HepG2 (cell line): ENCODE measurements at regions not wholly inside any gene's neighbourhood (a gene's known extent, or its start where the extent isn't known, plus 50 kb on each side); places are given as distances from the start of the nearest gene placed in this dataset.

Experiments used
- ATF7 ChIP-seq, 2 experiments: fragments of 450-650 bp in 1 of 2; sonication (generic) in 1 of 2; formaldehyde crosslinking in 1 of 2; IDR thresholded peaks; 2 replicates each; pipeline versions ENCODE4 v1.4.0 to v1.6.1; 2016 to 2020; ENCODE audit warnings: antibody characterized with exemption in 1 of 2, mild to moderate bottlenecking in 1 of 2, missing genetic modification reagents in 1 of 2
- ESRRA ChIP-seq: sonication (generic); formaldehyde crosslinking; IDR thresholded peaks from 2 replicates; pipeline ENCODE4 v1.5.1; 2020; ENCODE audit warnings: mild to moderate bottlenecking, low read depth, missing genetic modification reagents
- EZH2 ChIP-seq: conservative IDR thresholded peaks from 2 replicates; pipeline ENCODE4 v1.6.1; 2012; ENCODE audit warnings: mild to moderate bottlenecking, low read depth, low read length, moderate library complexity
- MAZ ChIP-seq, 2 experiments: sonication (generic) in 1 of 2; formaldehyde crosslinking in 1 of 2; IDR thresholded peaks; 2 replicates each; pipeline versions ENCODE4 v1.5.0 to v1.6.1; 2012 to 2020; ENCODE audit warnings: low read depth in 2 of 2, mild to moderate bottlenecking in 2 of 2, borderline replicate concordance in 1 of 2, improper control_type of control experiment in 1 of 2, low read length in 1 of 2, missing genetic modification reagents in 1 of 2, moderate library complexity in 1 of 2
- REL ChIP-seq: sonication (generic); formaldehyde crosslinking; conservative IDR thresholded peaks from 2 replicates; pipeline ENCODE4 v1.8.0; 2022; ENCODE audit warnings: mild to moderate bottlenecking, missing genetic modification reagents, moderate library complexity
- ZNF282 ChIP-seq: fragments of 450-650 bp; IDR thresholded peaks from 2 replicates; pipeline ENCODE4 v1.6.1; 2018; ENCODE audit not compliant: partially characterized antibody
- ZNF607 ChIP-seq: sonication (generic); formaldehyde crosslinking; IDR thresholded peaks from 2 replicates; pipeline ENCODE4 v1.5.1; 2020; ENCODE audit warnings: missing genetic modification reagents, mild to moderate bottlenecking, borderline replicate concordance
- ZNF766 ChIP-seq: sonication (generic); formaldehyde crosslinking; IDR thresholded peaks from 2 replicates; pipeline ENCODE4 v1.5.0; 2020; ENCODE audit warnings: missing genetic modification reagents, borderline replicate concordance
- ZNF782 ChIP-seq: sonication (generic); formaldehyde crosslinking; IDR thresholded peaks from 2 replicates; pipeline ENCODE4 v1.4.0; 2020; ENCODE audit warnings: missing genetic modification reagents, mild to moderate bottlenecking, borderline replicate concordance
- ZNF816 ChIP-seq: sonication (generic); formaldehyde crosslinking; IDR thresholded peaks from 2 replicates; pipeline ENCODE4 v1.8.0; 2022; ENCODE audit warnings: missing genetic modification reagents, mild to moderate bottlenecking, borderline replicate concordance
- TF ChIP-seq, protein P1 (sequence below): sonication (generic); formaldehyde crosslinking; IDR thresholded peaks from 2 replicates; pipeline ENCODE4 v1.8.0; 2022; ENCODE audit warnings: missing genetic modification reagents, mild to moderate bottlenecking, inconsistent platforms, borderline replicate concordance
- TF ChIP-seq, protein P2 (sequence below): sonication (generic); formaldehyde crosslinking; IDR thresholded peaks from 2 replicates; pipeline ENCODE4 v1.5.1; 2020; ENCODE audit warnings: missing genetic modification reagents, mild to moderate bottlenecking, borderline replicate concordance
- TF ChIP-seq, protein P3 (sequence below): sonication (generic); formaldehyde crosslinking; IDR thresholded peaks from 2 replicates; pipeline ENCODE4 v1.5.0; 2020; ENCODE audit warnings: mild to moderate bottlenecking, missing genetic modification reagents, moderate library complexity
- TF ChIP-seq, protein P4 (sequence below): IDR thresholded peaks from 2 replicates; pipeline ENCODE4 v1.6.1; 2012; ENCODE audit warnings: low read length, improper control_type of control experiment

DNA sequence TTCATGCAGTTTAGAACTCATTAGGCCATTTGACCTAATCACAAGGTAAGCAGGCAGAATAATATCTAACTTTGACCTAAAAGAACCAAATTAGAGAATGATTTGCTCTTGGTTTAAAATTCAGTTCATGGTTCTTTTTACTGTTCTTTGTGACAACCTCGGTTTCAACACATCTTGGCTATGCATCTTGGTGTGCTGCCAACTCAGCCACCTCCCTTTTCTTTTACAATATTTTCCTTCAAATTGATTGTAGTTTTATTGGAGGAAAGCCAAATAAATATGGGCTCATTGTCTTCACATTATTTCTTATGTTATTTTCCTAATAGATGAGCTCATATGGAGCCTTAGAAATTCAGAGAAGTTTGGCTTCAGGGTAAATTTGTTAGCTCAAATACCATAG is 338.3 kb downstream of the SIPA1L2 start:
- no peak for TF ChIP-seq MAZ (IDR thresholded peaks at IDR 0.05; ENCODE audit: borderline replicate concordance, low read depth, low read length)
- TF ChIP-seq MAZ (CRISPR knock-in tag; IDR thresholded peaks at IDR 0.05; ENCODE audit: low read depth), result no peak
- no peak for TF ChIP-seq REL (CRISPR knock-in tag)
- TF ChIP-seq, protein P1, sequence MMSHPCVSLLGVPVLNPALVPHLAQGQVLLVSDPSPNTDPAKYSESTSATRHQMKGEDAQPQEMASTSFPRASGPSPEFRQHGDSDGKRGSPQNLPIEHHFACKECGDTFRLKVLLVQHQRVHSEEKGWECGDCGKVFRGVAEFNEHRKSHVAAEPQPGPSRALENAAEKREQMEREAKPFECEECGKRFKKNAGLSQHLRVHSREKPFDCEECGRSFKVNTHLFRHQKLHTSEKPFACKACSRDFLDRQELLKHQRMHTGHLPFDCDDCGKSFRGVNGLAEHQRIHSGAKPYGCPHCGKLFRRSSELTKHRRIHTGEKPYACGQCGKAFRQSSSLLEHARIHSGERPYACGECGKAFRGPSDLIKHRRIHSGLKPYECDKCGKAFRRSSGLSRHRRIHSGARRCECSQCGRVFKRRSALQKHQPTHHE (CRISPR knock-in tag), result no peak
- TF ChIP-seq, protein P2, sequence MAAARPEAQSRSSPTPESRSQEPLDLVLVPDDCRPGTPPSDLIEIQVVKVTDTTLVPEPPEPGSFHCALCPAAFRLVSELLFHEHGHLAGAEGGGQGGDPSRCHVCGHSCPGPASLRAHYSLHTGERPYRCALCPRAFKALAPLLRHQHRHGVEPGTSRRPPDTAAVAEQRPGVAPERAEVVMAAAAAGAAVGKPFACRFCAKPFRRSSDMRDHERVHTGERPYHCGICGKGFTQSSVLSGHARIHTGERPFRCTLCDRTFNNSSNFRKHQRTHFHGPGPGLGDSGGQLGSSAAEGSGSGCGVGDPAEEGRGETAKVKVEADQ (CRISPR knock-in tag), result no peak
- TF ChIP-seq, protein P3, sequence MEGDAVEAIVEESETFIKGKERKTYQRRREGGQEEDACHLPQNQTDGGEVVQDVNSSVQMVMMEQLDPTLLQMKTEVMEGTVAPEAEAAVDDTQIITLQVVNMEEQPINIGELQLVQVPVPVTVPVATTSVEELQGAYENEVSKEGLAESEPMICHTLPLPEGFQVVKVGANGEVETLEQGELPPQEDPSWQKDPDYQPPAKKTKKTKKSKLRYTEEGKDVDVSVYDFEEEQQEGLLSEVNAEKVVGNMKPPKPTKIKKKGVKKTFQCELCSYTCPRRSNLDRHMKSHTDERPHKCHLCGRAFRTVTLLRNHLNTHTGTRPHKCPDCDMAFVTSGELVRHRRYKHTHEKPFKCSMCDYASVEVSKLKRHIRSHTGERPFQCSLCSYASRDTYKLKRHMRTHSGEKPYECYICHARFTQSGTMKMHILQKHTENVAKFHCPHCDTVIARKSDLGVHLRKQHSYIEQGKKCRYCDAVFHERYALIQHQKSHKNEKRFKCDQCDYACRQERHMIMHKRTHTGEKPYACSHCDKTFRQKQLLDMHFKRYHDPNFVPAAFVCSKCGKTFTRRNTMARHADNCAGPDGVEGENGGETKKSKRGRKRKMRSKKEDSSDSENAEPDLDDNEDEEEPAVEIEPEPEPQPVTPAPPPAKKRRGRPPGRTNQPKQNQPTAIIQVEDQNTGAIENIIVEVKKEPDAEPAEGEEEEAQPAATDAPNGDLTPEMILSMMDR, result no peak
- no peak for TF ChIP-seq ZNF782 (CRISPR knock-in tag)
- no peak for TF ChIP-seq ZNF766 (CRISPR knock-in tag)
- no peak for TF ChIP-seq EZH2
- no peak for TF ChIP-seq ESRRA (CRISPR knock-in tag)
- no peak for TF ChIP-seq ZNF816 (CRISPR knock-in tag)
- no peak for TF ChIP-seq ATF7 (IDR thresholded peaks at IDR 0.05)
- TF ChIP-seq ATF7 (CRISPR knock-in tag; IDR thresholded peaks at IDR 0.05), result no peak
- TF ChIP-seq, protein P4, sequence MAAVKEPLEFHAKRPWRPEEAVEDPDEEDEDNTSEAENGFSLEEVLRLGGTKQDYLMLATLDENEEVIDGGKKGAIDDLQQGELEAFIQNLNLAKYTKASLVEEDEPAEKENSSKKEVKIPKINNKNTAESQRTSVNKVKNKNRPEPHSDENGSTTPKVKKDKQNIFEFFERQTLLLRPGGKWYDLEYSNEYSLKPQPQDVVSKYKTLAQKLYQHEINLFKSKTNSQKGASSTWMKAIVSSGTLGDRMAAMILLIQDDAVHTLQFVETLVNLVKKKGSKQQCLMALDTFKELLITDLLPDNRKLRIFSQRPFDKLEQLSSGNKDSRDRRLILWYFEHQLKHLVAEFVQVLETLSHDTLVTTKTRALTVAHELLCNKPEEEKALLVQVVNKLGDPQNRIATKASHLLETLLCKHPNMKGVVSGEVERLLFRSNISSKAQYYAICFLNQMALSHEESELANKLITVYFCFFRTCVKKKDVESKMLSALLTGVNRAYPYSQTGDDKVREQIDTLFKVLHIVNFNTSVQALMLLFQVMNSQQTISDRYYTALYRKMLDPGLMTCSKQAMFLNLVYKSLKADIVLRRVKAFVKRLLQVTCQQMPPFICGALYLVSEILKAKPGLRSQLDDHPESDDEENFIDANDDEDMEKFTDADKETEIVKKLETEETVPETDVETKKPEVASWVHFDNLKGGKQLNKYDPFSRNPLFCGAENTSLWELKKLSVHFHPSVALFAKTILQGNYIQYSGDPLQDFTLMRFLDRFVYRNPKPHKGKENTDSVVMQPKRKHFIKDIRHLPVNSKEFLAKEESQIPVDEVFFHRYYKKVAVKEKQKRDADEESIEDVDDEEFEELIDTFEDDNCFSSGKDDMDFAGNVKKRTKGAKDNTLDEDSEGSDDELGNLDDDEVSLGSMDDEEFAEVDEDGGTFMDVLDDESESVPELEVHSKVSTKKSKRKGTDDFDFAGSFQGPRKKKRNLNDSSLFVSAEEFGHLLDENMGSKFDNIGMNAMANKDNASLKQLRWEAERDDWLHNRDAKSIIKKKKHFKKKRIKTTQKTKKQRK, result no peak
- no peak for TF ChIP-seq ZNF282
- no peak for TF ChIP-seq ZNF607
